NK-92 (cell line): ENCODE measurements at regions not wholly inside any gene's neighbourhood (a gene's known extent, or its start where the extent isn't known, plus 50 kb on each side); places are given as distances from the start of the nearest gene placed in this dataset.

Experiments
- DNase-seq: peaks from one replicate; lab custom pipeline; 2025; ENCODE audit not compliant: unreplicated experiment; lab: John Stamatoyannopoulos, UW

GRCh38 chr15:31732726-31733125, 297.6 kb upstream of the CHRNA7 start:
- DNase-seq: no peak

GRCh38 chr15:31733424-31733823, 296.9 kb upstream of the CHRNA7 start:
- DNase-seq: no peak

GRCh38 chr15:31740203-31740602, 290.1 kb upstream of the CHRNA7 start:
- DNase-seq: no peak

- no peak for DNase-seq
Observed at GRCh38 chr15:31745841-31746240, 284.5 kb upstream of the CHRNA7 start.

GRCh38 chr15:31752065-31752762, 278.1 kb upstream of the CHRNA7 start:
- no peak for DNase-seq

DNA sequence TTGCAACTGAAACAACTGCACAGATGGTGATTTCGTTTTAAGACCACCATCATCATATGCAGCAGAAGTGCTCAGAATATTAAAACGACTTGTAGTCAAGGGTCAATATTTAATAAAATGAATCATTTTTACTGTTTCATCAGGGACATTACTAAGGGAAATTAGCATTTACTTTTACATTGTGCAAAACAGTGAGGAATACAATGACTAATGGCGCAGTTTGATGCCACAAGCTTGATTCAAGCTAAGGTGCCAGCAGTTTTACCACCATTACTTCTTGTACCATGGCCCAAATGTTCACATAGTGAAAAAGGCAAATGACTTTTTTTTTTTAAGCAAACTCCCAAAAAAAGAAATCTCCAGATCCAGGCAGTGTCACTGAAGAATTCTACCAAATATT, 277.4 kb upstream of the CHRNA7 start:
- DNase-seq: no peak

DNA sequence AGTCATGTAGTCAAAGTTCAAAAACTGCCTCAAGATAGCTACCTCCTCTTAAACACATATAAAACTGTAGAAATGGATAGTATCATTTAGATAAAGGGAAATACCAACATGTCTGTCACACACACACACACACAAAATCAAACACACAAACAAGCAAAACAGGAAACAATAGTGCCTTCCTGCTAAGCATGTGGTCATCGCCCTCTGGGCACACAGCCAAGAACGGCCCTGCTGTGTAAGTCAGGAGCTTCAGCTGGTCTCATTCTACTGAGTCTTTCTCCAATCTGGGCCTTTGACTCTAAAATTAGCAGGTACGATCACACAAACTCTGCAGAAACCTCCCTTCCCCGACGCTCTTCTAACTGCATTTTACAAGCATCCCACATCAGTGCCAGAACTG, 272.2 kb upstream of the CHRNA7 start:
- DNase-seq: no peak

GRCh38 chr15:31768055-31768454, 262.3 kb upstream of the CHRNA7 start:
- DNase-seq: no peak

DNA sequence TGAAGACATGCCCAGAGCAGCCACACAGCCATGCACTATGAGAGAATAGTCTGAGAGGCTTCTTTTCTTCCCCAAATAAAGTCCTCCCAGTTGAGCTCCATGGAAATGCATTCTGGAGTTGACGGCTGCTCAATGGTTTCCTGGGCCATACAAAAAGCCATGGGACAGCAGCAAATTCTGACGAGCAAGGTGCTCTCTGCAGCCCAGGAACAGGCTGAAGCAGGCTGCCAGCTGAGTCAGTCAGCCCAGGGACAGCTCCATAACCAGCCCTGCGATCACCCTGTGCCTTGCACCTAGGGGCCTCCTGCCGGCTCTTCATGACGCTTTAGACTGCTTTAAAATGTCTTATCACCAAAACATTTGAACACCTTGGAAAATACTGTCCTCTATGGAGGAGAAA, 256.3 kb upstream of the CHRNA7 start:
- DNase-seq: no peak

DNA sequence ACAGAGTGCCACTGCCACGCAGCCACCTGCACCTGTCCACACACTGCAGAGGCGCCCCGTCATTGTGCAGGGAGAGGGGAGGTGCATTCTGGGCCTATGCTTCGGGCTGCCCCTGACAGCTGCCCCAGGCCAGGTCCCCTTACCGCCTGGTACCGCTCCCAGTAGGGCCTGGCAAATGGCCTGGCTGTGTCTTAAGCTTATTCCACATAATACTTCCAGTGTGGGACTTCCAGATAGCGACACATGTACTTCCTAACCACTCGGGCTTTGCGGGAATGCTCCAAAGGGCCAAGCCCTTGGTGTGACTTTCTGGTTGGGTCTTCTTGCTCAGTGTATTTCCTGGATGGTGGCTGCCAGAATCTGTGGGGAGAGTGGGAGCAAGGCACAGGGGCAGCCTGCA, 254.3 kb upstream of the CHRNA7 start:
- DNase-seq: no peak

- no peak for DNase-seq
Observed at GRCh38 chr15:31781261-31781660, 249.1 kb upstream of the CHRNA7 start.

DNA sequence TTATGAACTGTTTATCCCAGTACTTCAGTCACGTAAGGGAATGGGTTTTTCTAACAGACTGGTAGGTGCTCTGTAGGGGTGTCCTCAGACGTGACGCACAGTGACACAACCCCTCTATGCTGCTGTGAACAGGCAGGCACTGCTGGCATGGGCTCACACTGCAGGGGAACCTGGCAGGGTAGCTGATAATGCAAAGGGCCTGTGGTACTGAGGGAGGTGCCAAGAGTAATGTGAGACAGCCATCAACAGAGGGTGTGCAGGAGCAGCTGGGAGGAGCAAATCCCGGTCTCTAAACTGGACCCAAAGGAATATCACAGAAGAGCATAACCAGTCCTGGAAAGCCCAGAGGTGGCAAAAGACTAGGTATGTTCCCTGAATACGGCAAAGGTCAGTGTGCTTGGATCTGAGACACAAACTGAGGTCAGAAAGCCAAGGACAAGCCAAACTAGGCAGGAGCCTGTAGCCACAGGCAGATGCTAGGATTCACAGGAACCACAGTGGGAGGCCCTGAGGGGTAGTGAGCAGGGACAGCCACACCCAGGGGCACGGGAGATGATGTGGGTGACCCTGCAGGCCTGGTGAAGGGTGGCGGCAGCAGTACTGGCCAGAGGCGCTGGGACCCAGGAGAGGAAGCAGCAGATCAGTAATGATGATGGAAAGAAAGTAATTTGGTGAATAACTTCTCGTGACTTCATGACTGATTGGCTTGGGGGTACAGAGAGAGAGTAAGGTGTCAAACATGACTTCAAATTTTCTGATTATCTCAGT, 248.1 kb upstream of the CHRNA7 start:
- DNase-seq: no peak

DNA sequence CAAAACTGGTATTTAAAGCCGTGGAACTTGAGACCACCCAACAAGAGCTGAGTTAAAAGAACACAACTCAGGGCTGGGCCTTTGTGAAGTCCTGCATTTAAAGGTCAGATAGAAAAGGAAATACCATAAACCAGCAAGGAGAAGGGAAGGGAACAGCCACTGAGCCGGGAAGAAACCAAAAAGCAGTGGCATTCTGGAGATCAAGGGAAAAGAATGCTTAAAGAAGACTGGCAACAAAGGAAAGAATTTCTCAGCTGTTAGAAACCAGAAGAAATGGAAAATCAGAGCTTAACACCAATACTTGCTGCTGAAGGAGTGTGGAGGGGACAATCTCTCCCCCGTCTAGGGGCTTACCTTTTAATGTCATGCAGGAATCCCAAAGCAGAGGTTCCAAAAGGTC, 247.4 kb upstream of the CHRNA7 start:
- no peak for DNase-seq

DNA sequence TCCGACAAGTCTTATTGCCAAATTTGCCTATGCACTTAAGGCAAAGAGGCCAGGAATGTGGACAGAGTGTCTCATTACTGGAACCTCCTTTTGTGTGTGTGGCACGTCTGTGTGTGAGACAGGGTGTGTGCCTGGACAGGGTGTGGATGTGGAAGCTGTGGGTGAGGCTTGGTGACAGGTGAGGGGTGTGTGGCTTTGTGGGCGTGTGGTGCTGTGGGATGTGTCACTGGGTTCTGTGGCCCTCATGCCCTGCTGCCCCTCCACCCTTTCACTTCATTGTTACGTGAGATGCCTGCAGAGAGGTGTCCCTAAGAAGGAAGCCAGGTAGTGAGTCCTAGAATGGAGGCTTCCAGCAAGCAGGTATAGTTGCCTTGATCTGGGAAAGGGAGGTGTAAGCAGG, 244.0 kb upstream of the CHRNA7 start:
- DNase-seq: no peak

GRCh38 chr15:31788104-31788503, 242.2 kb upstream of the CHRNA7 start:
- DNase-seq: no peak

DNA sequence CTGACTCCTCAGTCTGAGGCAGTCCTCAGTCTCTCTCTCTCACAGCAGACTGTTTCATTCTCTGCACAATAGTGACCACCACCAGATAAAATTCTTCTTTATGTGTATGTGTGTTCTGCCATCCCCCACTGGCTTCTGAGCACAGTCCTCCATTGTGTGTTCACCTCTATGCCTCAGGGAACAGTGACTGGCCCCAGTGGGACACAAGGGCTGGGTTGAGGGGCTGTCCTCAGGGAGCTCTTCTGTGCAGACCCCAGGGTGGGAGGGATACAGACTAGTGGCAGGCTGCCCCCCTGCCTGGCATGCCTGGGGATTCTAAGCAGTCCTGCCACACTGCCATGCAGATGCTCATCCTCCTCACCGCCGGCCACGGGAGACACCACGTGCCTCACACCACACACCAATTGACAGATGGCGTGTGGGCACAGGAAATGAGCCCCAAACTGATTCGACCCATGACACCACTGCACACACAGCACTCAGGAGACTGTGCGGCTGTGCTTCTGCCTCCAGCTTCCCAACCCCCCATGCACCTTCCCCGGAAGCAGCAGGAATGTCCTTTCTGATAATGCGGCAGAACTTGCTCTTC, 237.6 kb upstream of the CHRNA7 start:
- no peak for DNase-seq

GRCh38 chr15:31799319-31799714, 231.0 kb upstream of the CHRNA7 start:
- DNase-seq: no peak

GRCh38 chr15:31799715-31800321, 230.5 kb upstream of the CHRNA7 start:
- DNase-seq: no peak

DNA sequence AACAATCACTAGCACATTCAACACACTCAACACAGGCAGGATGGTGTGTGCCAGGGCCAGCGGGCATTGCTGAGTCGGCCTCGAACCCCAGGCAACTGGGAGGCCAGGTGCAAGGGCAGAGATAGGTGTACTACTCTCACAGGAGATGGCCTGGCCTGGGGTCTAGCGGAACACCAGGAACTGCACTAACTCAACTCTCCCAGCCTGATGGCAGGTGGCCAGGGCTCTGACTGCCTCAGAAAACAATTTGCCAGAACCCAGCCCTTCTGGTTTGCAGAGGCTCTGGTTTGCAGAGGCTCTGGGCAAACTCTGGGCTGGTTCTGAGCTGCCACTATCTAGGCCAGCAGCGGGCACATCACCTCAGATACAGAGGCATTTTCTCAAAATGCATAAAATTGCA, 229.2 kb upstream of the CHRNA7 start:
- no peak for DNase-seq

DNA sequence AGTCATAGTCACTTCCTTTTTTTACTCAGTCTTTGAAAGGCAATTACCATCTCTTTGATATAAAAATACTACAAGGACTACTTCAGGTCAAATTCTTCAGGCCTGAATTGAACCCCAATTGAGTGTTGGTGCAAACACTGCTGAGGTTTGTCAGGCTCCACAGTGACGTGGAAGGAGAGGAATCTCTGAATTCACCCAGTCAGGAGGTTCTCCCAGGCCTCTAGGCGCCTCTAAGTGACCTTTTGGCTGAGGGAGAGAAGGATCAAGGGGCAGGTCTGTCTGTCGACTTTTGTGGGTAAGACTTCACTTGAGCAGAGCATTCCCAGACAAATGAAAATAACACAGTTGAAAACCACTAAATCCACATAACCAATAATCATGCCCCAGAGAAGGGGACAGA, 227.6 kb upstream of the CHRNA7 start:
- no peak for DNase-seq

DNA sequence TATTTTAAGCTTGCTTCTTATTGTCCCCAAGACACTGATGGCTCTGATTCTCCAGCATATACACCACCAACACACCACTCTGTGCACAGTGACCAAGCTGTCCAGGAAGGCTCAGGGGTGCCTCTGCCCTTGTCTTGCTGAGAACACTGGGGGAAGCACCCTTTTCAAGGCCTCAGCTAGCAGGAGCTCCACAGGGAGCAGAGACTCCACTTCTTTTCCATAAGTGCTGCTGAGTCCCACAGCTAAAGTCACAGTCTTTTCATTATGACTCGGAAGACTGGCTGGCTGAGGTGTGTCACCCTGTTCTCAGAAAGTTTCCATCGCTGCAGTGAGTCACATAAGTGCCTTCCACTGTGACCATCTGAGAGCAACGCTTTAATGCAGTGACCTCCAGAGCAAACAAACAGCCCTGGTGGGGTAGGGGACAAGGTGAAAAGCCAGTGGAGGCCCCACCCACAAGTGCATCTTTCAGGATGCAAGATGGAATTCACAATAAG, 226.9 kb upstream of the CHRNA7 start:
- DNase-seq: no peak
